ENCODE measurements at regions not wholly inside any gene's neighbourhood (a gene's known extent, or its start where the extent isn't known, plus 50 kb on each side); places are given as distances from the start of the nearest gene placed in this dataset.

DNA sequence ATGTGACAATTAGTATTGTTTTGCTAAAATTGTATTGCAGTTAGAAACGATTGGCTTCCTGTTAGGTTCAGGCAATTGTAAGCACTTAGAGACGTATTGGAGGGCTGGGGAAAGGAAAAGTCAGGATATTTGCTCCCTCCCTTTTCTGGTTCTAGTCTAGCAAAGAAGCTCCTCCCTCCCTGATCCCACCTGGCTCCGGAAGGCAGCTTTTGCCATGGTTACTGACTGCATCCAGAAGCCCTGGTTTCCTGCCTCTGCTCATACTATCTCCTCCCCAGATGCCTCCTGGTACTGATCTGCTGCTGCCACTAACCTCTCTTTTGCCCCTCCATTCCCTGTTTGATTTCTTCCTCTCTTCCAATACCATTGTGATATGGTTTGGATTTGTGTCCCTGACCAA lies 275.9 kb downstream of the MREG start (continued):
- TF ChIP-seq FOXK2 (IDR thresholded peaks at IDR 0.05) (no peak), IKZF1 (conservative IDR thresholded peaks at IDR 0.05) (no peak)

DNA sequence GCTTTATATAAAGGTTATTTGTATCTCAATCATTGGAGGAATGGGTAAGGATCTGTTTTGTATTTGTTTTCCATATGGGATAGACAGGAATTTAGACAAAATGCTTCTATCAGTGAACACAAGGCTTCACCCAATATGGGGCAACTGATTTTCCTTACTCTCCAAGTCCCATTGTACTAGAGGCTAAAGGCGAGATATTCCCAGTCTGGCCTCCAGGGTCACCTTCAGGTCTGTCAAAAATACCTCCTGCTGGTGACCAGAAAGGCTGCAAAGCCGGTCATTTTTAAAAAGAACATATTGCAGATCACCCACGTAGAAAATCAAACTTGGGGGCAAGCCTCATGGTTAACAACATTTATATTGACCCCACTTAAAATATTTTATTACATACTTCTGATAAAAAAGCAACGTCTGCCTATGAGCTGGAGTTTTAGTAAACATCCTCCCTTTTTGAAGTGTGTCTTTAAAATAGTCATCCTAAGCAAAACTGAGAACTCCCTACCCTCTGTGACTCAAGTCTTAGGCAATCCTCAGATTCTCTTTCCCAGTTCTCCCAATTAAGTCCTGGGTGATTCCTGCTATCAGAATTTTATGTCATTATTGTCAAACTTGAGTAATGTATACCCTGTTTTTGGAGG lies 276.6 kb downstream of the MREG start:
- Histone ChIP-seq H3K27ac (ENCODE audit: control insufficient read depth, insufficient read depth) (no peak overlapping the region), H3K27me3 (replicated peaks in 1 of 2; ENCODE audit: control insufficient read depth in 2 of 2, insufficient read depth in 2 of 2, low read length in 1 of 2) (no peaks in the 10 kb centered on the region), H3K9ac (ENCODE audit: control insufficient read depth, insufficient read depth, low read length) (no peak overlapping the region), H2AFZ (ENCODE audit: control insufficient read depth, low read depth, low read length) (no peak overlapping the region), H3K36me3 (ENCODE audit: control insufficient read depth in 2 of 2, insufficient read depth in 2 of 2, low read length in 1 of 2) (no peaks in the 10 kb centered on the region), H3K9me3 (replicated peaks; ENCODE audit: control insufficient read depth, insufficient read depth, low read length) (no peaks in the 10 kb centered on the region), H3K79me2 (ENCODE audit: control insufficient read depth, insufficient read depth, low read length) (no peaks in the 10 kb centered on the region), H3K4me3 (no peak overlapping the region), H3K4me1 (ENCODE audit: control insufficient read depth, insufficient read depth, low read length) (no peaks in the 10 kb centered on the region), H4K20me1 (ENCODE audit: control insufficient read depth, insufficient read depth) (no peaks in the 10 kb centered on the region), H3K4me2 (ENCODE audit: control insufficient read depth, insufficient read depth) (no peak overlapping the region)
- no peak for TF ChIP-seq ATF7 (IDR thresholded peaks at IDR 0.05; ENCODE audit: low read depth)
- TF ChIP-seq, protein P1, sequence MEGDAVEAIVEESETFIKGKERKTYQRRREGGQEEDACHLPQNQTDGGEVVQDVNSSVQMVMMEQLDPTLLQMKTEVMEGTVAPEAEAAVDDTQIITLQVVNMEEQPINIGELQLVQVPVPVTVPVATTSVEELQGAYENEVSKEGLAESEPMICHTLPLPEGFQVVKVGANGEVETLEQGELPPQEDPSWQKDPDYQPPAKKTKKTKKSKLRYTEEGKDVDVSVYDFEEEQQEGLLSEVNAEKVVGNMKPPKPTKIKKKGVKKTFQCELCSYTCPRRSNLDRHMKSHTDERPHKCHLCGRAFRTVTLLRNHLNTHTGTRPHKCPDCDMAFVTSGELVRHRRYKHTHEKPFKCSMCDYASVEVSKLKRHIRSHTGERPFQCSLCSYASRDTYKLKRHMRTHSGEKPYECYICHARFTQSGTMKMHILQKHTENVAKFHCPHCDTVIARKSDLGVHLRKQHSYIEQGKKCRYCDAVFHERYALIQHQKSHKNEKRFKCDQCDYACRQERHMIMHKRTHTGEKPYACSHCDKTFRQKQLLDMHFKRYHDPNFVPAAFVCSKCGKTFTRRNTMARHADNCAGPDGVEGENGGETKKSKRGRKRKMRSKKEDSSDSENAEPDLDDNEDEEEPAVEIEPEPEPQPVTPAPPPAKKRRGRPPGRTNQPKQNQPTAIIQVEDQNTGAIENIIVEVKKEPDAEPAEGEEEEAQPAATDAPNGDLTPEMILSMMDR (IDR thresholded peaks at IDR 0.05 in 2 of 3, conservative IDR thresholded peaks at IDR 0.05 in 1 of 3; ENCODE audit: control insufficient read depth in 2 of 3, extremely low read depth in 1 of 3, insufficient read depth in 1 of 3, low read depth in 3 of 3, low read length in 3 of 3), result 0 out of 6 replicates have a peak, but pooled peaks of 1 of the 3 experiments have one; percentile 3
- ATAC-seq (no peak), FAIRE-seq (no peak), DNase-seq (ENCODE audit: low read depth, low spot score) (no peak)
- RAD21 ChIA-PET (ENCODE audit: unreplicated experiment), result no interaction called here
- WGBS (ENCODE audit: insufficient coverage, insufficient replicate concordance, low lambda C conversion rate, missing lambda C conversion rate), result 28% methylated on average over 4 of the region's 4 CpGs
- SMC1A ChIA-PET (ENCODE audit: uncharacterized antibody, unreplicated experiment), result interaction anchor here (0.6 to 1.6 kb wide), 4 partner anchors 9 to 197 kb away, joined by 3 to 4 read pairs (median 3); no protein-coding TSS in a partner anchor
- in situ Hi-C loops (cut with MboI), result no loop called here
- no TSS peak for BruUV-seq (replicated peaks)
- CTCF ChIA-PET, result interaction anchor here (0.6 to 1.5 kb wide), 3 partner anchors 26 to 150 kb away, joined by 3 read pairs; no protein-coding TSS in a partner anchor
- POLR2A ChIA-PET, result no interaction called here
- intact Hi-C loops (cut with micrococcal nuclease; ENCODE audit: unreplicated experiment), result no loop called here
